GM21825 (cell line): ENCODE measurements at regions not wholly inside any gene's neighbourhood (a gene's known extent, or its start where the extent isn't known, plus 50 kb on each side); places are given as distances from the start of the nearest gene placed in this dataset.

ENCODE experiments used
- ATAC-seq: cut with Tn5 transposase; IDR thresholded peaks from one replicate; pipeline ENCODE4 v1.9.1; 2021; ENCODE audit warnings: mild to moderate bottlenecking, moderate library complexity; ENCODE audit not compliant: unreplicated experiment

GRCh38 chr2:65522922-65523321, 90.5 kb upstream of the SPRED2 start:
- no peak for ATAC-seq

DNA sequence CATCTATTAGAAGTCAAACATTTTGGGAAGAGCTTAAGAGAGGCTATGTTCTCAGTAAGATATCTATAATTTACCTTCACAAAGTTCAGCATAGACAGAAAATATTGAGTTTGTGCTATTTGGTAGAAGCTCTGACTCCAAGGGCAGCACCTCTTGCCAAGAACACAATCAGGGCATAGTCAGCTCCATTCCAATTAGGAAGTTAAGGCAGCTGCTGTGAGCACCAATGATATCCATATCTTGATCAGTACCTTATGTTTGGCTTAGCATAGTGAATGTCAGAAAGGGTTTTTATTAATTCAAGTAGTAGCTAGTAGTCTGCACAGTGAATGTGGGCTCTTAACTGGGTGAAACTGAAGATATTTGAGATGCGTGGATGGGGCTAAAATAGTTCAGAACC, 86.4 kb upstream of the SPRED2 start:
- ATAC-seq, result no peak

GRCh38 chr2:65514555-65515195, 82.3 kb upstream of the SPRED2 start:
- ATAC-seq, result no peak

- ATAC-seq, result no peak
Measured at GRCh38 chr2:65512783-65513182, 80.4 kb upstream of the SPRED2 start.

GRCh38 chr2:65511306-65511705, 78.9 kb upstream of the SPRED2 start:
- ATAC-seq, result no peak

- no peak for ATAC-seq
Measured at GRCh38 chr2:65508225-65508624, 75.8 kb upstream of the SPRED2 start.

DNA sequence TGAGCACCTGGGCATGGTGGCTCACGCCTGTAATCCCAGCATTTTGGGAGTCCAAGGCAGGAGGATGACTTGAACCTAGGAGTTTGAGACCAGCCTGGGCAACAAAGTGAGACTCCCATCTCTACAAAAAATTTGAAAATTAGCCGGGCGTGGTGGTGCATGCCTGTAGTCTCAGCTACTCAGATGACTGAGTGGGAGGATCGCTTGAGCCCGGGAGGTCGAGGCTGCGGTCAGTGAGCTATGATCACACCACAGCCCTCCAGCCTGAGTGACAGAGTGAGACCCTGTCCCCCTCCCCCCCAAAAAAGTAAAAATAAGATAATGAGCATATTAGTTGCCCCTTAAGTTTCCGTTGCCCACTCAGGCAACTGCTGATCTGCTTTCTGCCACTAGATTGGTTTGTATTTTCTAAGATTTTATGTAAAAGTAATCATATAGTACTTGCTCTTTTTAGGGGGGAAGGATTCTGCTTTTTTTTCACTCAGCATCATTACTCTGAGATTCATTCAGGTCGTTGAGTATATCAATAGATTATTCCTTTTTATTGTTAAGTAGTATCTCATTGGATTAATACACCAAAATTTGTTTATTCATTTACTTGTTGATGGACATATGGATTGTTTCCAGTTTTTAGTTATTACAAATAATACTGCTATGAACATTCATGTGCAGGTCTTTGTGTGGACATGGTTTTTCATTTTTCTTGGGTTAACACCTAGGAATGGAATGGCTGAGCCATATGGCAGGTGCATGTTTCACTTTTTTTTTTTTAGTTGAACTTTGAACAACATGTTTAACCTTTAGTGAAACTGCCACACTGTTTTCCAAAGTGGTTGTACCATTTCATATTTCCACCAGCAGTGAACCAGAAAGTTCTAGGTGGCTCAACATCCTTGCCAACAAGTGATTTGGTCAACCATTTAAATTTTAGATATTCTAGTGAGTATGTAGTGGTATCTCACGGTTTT, 75.0 kb upstream of the SPRED2 start:
- ATAC-seq, result no peak

DNA sequence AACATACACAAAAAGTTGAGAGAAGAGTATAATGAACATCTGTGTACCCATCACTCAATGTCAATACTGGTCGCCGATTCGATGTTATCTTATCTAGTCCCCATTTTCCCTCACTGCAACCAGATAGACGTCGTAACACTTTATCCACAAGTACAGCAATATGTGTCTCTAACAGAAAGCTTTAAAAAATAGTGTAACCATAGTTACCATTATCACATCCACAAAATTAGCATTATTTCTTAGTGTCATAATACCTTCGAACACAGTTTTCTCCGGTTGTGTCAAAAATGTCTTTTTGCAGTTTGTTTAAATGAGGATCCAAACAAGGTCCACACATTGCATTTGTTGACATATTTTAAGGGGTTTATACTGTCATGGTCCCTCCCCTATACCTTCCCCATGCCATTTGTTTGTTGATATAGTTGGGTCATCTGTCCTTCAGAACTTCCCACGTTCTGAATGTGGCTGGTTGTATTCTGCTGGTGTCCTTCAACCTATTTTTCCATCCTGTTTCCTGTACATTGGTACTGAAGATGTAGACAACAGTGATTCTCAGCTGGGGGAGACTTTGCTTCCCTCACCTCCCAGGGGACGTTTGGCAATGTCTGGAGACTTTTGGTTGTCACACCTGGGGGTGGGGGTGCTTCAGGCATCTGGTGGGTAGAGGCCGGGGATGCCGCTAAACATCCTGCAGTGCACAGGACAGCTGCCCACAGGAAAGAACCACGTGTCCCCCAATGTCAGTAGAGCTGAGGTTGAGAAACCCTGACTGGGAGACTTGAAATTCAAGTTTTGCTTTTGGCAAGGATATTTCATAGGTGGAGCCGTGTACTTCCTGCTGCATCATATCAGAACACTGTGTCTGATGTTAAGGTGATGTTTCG, 72.7 kb upstream of the SPRED2 start:
- ATAC-seq, result no peak

GRCh38 chr2:65504201-65504600, 71.8 kb upstream of the SPRED2 start:
- ATAC-seq, result no peak

- ATAC-seq, result no peak
Measured at GRCh38 chr2:65503746-65504145, 71.3 kb upstream of the SPRED2 start.

DNA sequence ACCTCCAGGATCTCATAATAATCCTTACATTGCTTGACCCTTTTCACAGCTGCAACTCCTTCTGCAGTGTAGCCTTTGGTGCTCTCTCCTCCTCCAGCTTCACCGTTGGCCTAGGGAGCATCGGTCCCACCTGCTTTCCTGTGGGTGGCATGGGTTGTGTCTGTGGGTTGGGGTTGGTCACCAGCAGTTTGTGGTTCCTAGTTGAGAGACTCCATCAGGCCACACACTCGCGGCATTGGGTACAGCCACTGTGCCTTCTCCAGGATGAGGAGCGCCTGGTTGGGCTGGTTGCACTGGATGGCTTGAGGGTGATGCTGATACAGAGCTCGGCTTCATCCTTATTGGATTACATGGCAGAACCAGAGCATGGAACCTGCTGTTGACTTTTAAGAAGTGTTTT, 69.4 kb upstream of the SPRED2 start:
- ATAC-seq, result no peak

DNA sequence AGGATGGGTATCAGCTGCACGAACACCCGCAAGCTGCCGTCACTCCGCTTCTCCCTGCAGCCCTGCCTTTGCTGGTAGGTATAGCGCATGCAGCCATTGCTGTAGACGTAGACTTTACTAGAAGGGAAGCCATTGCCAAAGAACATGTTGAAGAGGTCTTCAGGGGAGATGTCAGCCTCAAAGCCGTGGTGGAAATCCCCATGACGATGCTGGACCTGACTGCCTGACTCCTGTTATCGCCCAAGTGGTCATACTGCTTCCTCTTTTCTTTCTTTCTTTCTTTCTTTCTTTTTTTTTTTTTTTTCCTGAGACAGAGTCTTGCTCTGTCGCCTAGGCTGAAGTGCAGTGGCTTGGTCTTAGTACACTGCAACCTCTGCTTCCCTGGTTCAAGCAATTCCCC, 68.7 kb upstream of the SPRED2 start:
- ATAC-seq, result no peak

GRCh38 chr2:65500310-65501040, 68.1 kb upstream of the SPRED2 start:
- ATAC-seq, result no peak

DNA sequence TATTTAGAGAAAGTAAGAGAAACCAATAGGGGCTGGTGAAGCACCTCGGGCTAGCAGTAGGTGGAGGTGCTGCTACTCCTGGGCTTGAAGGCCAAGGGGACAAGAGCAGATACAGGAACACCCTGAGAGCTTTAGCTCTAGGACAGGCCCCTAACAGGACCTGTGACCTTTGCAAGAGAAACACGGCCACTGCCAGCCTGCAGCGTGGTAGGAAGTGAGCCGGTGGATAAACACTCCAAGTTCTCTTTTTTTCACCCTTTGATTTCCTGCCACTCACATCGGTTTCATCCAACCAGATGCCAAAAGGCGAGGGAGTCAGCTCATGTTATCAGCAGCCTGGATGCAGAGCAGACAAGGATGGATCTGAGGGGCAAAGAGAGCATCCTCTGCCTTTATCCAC, 66.8 kb upstream of the SPRED2 start:
- ATAC-seq, result no peak

DNA sequence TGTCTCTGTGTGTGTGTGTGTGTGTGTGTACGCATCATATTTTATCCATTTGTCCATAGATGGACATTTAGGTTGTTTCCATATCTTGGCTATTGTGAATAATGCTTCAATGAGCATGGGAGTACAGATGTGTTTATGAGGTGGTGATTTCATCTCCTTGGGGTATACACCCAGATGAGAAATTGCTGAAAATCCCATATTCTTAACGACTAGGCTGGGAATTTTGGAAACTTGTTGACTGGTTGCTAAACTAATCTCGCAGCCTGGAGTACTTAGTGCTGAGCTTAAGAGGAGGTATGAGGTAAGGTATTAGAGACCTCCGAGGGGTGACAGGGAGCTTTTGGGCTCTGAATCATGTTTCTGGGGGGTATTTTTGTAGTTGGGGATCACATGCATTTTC, 66.0 kb upstream of the SPRED2 start:
- ATAC-seq, result no peak

GRCh38 chr2:65495251-65495877, 63.0 kb upstream of the SPRED2 start:
- no peak for ATAC-seq

- ATAC-seq, result no peak
Measured at GRCh38 chr2:65494078-65494477, 61.7 kb upstream of the SPRED2 start.

- no peak for ATAC-seq
Measured at GRCh38 chr2:65491381-65491905, 59.0 kb upstream of the SPRED2 start.

DNA sequence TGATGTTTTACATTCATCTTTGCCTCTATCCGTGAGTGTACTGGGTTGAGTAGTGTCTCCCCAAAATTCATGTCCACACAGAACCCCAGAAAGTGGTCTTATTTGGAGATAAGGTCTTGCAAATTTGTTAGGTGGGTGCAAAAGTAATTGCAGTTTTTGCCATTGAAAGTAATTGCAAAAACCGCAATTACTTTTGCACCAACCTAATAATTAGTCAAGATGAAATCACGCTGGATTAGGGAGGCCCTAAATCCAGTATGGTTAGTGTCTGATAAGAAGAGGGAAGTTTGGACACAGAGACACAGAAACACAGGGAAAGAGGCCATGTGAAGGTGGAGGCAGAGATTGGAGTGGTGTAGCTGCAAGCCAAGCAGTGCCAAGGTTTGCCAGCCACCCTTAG, 57.8 kb upstream of the SPRED2 start:
- ATAC-seq, result no peak

- ATAC-seq, result no peak
Measured at GRCh38 chr2:65489269-65489668, 56.9 kb upstream of the SPRED2 start.
